Dermis microvascular lymphatic vessel endothelial cell (primary cell): ENCODE measurements at regions not wholly inside any gene's neighbourhood (a gene's known extent, or its start where the extent isn't known, plus 50 kb on each side); places are given as distances from the start of the nearest gene placed in this dataset.

ENCODE experiments used
- DNase-seq, 2 donors: peaks; one replicate each; pipeline versions ENCODE4 v3.0.0 to v3.0.0-alpha.2; 2010; ENCODE audit warnings: low read depth in 2 of 2

- DNase-seq = no peak
Observed at GRCh38 chr12:17550011-17550410, 540.0 kb downstream of the RERGL start.

- DNase-seq = no peak
Observed at GRCh38 chr12:17540921-17541320, 549.1 kb downstream of the RERGL start.

GRCh38 chr12:17528394-17528793 is 561.6 kb downstream of the RERGL start:
- no peak for DNase-seq

- no peak for DNase-seq
Observed at GRCh38 chr12:17527021-17527420, 563.0 kb downstream of the RERGL start.

- DNase-seq = no peak
Observed at GRCh38 chr12:17511369-17511768, 578.6 kb downstream of the RERGL start.

GRCh38 chr12:17507336-17507735 is 582.7 kb downstream of the RERGL start:
- no peak for DNase-seq

- DNase-seq = no peak
Observed at GRCh38 chr12:17503742-17504141, 586.3 kb downstream of the RERGL start.

- no peak for DNase-seq
Observed at GRCh38 chr12:17489452-17489851, 600.5 kb downstream of the RERGL start.

GRCh38 chr12:17478908-17479673 is 610.9 kb downstream of the RERGL start:
- no peak for DNase-seq

GRCh38 chr12:17470460-17470859 is 619.5 kb downstream of the RERGL start:
- DNase-seq = no peak

- DNase-seq = no peak
Observed at GRCh38 chr12:17459214-17459613, 630.8 kb downstream of the RERGL start.

- DNase-seq = no peak
Observed at GRCh38 chr12:17456486-17456885, 633.5 kb downstream of the RERGL start.

GRCh38 chr12:17438141-17438540 is 651.9 kb downstream of the RERGL start:
- no peak for DNase-seq

- no peak for DNase-seq
Observed at GRCh38 chr12:17416748-17417147, 673.2 kb downstream of the RERGL start.

- DNase-seq = no peak
Observed at GRCh38 chr12:17414596-17414995, 675.4 kb downstream of the RERGL start.

- no peak for DNase-seq
Observed at GRCh38 chr12:17411662-17412061, 678.3 kb downstream of the RERGL start.

GRCh38 chr12:17388679-17389078 is 701.3 kb downstream of the RERGL start:
- no peak for DNase-seq

GRCh38 chr12:17383321-17383720 is 706.7 kb downstream of the RERGL start:
- no peak for DNase-seq

GRCh38 chr12:17381211-17381610 is 708.8 kb downstream of the RERGL start:
- DNase-seq = no peak

- DNase-seq = no peak
Observed at GRCh38 chr12:17372508-17372907, 717.5 kb downstream of the RERGL start.

GRCh38 chr12:17371491-17372215 is 718.3 kb downstream of the RERGL start:
- no peak for DNase-seq

- DNase-seq = no peak
Observed at GRCh38 chr12:17370621-17371020, 719.4 kb downstream of the RERGL start.

- DNase-seq = no peak
Observed at GRCh38 chr12:17369556-17369955, 720.4 kb downstream of the RERGL start.
